Osteoblast (primary cell): ENCODE measurements at regions not wholly inside any gene's neighbourhood (a gene's known extent, or its start where the extent isn't known, plus 50 kb on each side); places are given as distances from the start of the nearest gene placed in this dataset.

Source experiments
- DNase-seq: peaks from one replicate; pipeline ENCODE4 v3.0.0; 2011; ENCODE audit warnings: low spot score, mixed read lengths; ENCODE audit not compliant: insufficient read length; ENCODE audit errors: missing footprints
- H2AFZ ChIP-seq: 2 replicates; pipeline ENCODE4 v1.6.0; 2011; ENCODE audit warnings: mild to moderate bottlenecking, low read length
- H3K27ac ChIP-seq: 2 replicates; pipeline ENCODE4 v1.5.1; 2011; ENCODE audit warnings: mild to moderate bottlenecking, low read depth, low read length, moderate library complexity
- H3K27me3 ChIP-seq: 2 replicates; pipeline ENCODE4 v1.6.0; 2012; ENCODE audit warnings: mild to moderate bottlenecking, control low read depth, inconsistent platforms, low read length, moderate library complexity; ENCODE audit not compliant: insufficient read depth
- H3K36me3 ChIP-seq: 2 replicates; pipeline ENCODE4 v1.5.1; 2011; ENCODE audit warnings: mild to moderate bottlenecking, low read length, control low read depth, moderate library complexity; ENCODE audit not compliant: insufficient read depth
- H3K4me1 ChIP-seq: 2 replicates; pipeline ENCODE4 v1.5.1; 2011; ENCODE audit warnings: mild to moderate bottlenecking, low read length, control low read depth, moderate library complexity; ENCODE audit not compliant: insufficient read depth
- H3K4me2 ChIP-seq: 2 replicates; pipeline ENCODE4 v1.6.0; 2011; ENCODE audit warnings: mild to moderate bottlenecking, low read length; ENCODE audit not compliant: insufficient read depth
- H3K4me3 ChIP-seq: fragments of 200-600 bp; sonication (generic); 3 replicates; pipeline ENCODE4 v1.5.1; 2012; ENCODE audit warnings: mild to moderate bottlenecking, low read length, inconsistent platforms; ENCODE audit not compliant: insufficient read depth
- H3K79me2 ChIP-seq: 2 replicates; pipeline ENCODE4 v1.6.0; 2012; ENCODE audit warnings: mild to moderate bottlenecking, low read length, control low read depth, inconsistent platforms; ENCODE audit not compliant: insufficient read depth
- H3K9me3 ChIP-seq: 2 replicates; pipeline ENCODE4 v1.5.1; 2011; ENCODE audit warnings: low read depth, low read length, control low read depth
- H4K20me1 ChIP-seq: 2 replicates; pipeline ENCODE4 v1.6.0; 2012; ENCODE audit warnings: mild to moderate bottlenecking, low read length, control low read depth; ENCODE audit not compliant: insufficient read depth
- CTCF ChIP-seq: IDR thresholded peaks from 2 replicates; pipeline ENCODE4 v1.5.1; 2011; ENCODE audit warnings: mild to moderate bottlenecking, low read depth, low read length, moderate library complexity; ENCODE audit errors: extremely low read depth

- H3K4me1 ChIP-seq, result no peaks in the 10 kb centered on the region
- no peaks in the 10 kb centered on the region for H3K36me3 ChIP-seq
- H3K4me3 ChIP-seq, result no peak overlapping the region
Observed at GRCh38 chr6:92114091-92114675, 1305.2 kb downstream of the EPHA7 start.

GRCh38 chr6:92111386-92111785, 1308.0 kb downstream of the EPHA7 start:
- H3K79me2 ChIP-seq, result no peaks in the 10 kb centered on the region
- no peak overlapping the region for H3K4me2 ChIP-seq
- no peak overlapping the region for H3K27ac ChIP-seq
- no peak overlapping the region for H2AFZ ChIP-seq
- H3K4me1 ChIP-seq, result no peaks in the 10 kb centered on the region
- H4K20me1 ChIP-seq, result no peaks in the 10 kb centered on the region
- no peaks in the 10 kb centered on the region for H3K9me3 ChIP-seq
- H3K27me3 ChIP-seq, result no peaks in the 10 kb centered on the region
- peak; percentile 3 for DNase-seq
- H3K36me3 ChIP-seq, result no peaks in the 10 kb centered on the region
- H3K4me3 ChIP-seq, result no peak overlapping the region
- TF ChIP-seq CTCF, result no peak

More at GRCh38 chr6:92114091-92114675, 1305.2 kb downstream of the EPHA7 start:
- no peak overlapping the region for H3K4me2 ChIP-seq
- H4K20me1 ChIP-seq, result no peaks in the 10 kb centered on the region
- no peaks in the 10 kb centered on the region for H3K79me2 ChIP-seq
- no peak for DNase-seq
- TF ChIP-seq CTCF, result no peak
- H3K27ac ChIP-seq, result no peak overlapping the region
- no peak overlapping the region for H2AFZ ChIP-seq
- H3K27me3 ChIP-seq, result no peaks in the 10 kb centered on the region
- H3K9me3 ChIP-seq, result no peaks in the 10 kb centered on the region

DNA sequence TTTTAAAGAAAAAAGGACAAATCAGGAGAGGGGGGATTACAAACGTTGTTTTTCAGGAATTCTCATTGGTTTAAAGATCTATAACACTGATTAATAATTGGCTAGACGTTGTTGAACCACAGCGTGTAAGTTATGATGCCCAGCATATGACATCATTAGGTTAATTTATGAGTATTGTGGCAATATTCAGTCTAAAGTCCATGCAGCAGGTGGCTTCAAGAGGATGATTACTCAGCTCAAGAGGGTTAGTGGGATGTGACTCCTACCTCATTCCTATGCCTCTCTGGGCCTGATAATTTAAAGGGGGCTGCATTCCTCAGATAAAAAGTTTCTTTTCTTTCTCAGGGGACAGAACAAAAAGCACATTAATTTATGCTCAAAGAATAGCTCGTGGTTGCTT, 1309.0 kb downstream of the EPHA7 start:
- no peaks in the 10 kb centered on the region for H3K36me3 ChIP-seq
- H3K9me3 ChIP-seq, result no peaks in the 10 kb centered on the region
- H3K4me1 ChIP-seq, result no peaks in the 10 kb centered on the region
- no peak overlapping the region for H2AFZ ChIP-seq
- no peak for DNase-seq
- no peak overlapping the region for H3K27ac ChIP-seq
- H3K4me3 ChIP-seq, result no peak overlapping the region
- no peaks in the 10 kb centered on the region for H4K20me1 ChIP-seq
- no peak for TF ChIP-seq CTCF
- no peaks in the 10 kb centered on the region for H3K79me2 ChIP-seq
- H3K27me3 ChIP-seq, result no peaks in the 10 kb centered on the region
- H3K4me2 ChIP-seq, result no peak overlapping the region

- no peak for TF ChIP-seq CTCF
- no peaks in the 10 kb centered on the region for H3K4me1 ChIP-seq
- H2AFZ ChIP-seq, result no peak overlapping the region
- DNase-seq, result no peak
- no peaks in the 10 kb centered on the region for H3K27me3 ChIP-seq
- no peaks in the 10 kb centered on the region for H3K9me3 ChIP-seq
- no peaks in the 10 kb centered on the region for H3K36me3 ChIP-seq
- no peak overlapping the region for H3K4me3 ChIP-seq
- H3K27ac ChIP-seq, result no peak overlapping the region
- H4K20me1 ChIP-seq, result no peaks in the 10 kb centered on the region
- no peaks in the 10 kb centered on the region for H3K79me2 ChIP-seq
- H3K4me2 ChIP-seq, result no peak overlapping the region
Observed at GRCh38 chr6:92109956-92110355, 1309.4 kb downstream of the EPHA7 start.
